Bronchial epithelial cell (primary cell): ENCODE measurements at regions not wholly inside any gene's neighbourhood (a gene's known extent, or its start where the extent isn't known, plus 50 kb on each side); places are given as distances from the start of the nearest gene placed in this dataset.
A peak's percentile ranks its signal among the peaks of the same experiment; 100 is the strongest.

Source experiments
- DNase-seq: peaks from one replicate; pipeline ENCODE4 v3.0.0-alpha.2; 2010; ENCODE audit warnings: low read depth
- FAIRE-seq: peaks from 2 replicates; lab custom pipeline; 2011; peaks lifted over from hg19 to GRCh38; lab: Jason Lieb, UNC
- H3K27me3 ChIP-seq: 2 replicates; pipeline ENCODE4 v1.5.1; 2011; ENCODE audit warnings: low read length; ENCODE audit not compliant: control insufficient read depth, insufficient read depth
- H3K36me3 ChIP-seq: 2 replicates; pipeline ENCODE4 v1.5.1; 2011; ENCODE audit warnings: low read length; ENCODE audit not compliant: control insufficient read depth, insufficient read depth
- H3K4me3 ChIP-seq: 2 replicates; pipeline ENCODE4 v1.5.1; 2011; ENCODE audit warnings: mild to moderate bottlenecking, low read depth, low read length, control low read depth
- CTCF ChIP-seq: IDR thresholded peaks from 2 replicates; pipeline ENCODE4 v1.5.1; 2011; ENCODE audit warnings: mild to moderate bottlenecking, moderate library complexity, low read length, control low read depth, inconsistent platforms; ENCODE audit not compliant: insufficient read depth, severe bottlenecking

GRCh38 chr6:153962555-153962954, 76.5 kb upstream of the OPRM1 start:
- FAIRE-seq = no peak

GRCh38 chr6:153960741-153961140, 78.3 kb upstream of the OPRM1 start:
- DNase-seq (peak; percentile 60), FAIRE-seq (no peak)
- no peak for TF ChIP-seq CTCF
- no peaks in the 10 kb centered on the region for H3K27me3 ChIP-seq
- no peak overlapping the region for H3K4me3 ChIP-seq
- no peaks in the 10 kb centered on the region for H3K36me3 ChIP-seq

More at GRCh38 chr6:153962555-153962954, 76.5 kb upstream of the OPRM1 start:
- no peak for DNase-seq
- no peaks in the 10 kb centered on the region for H3K36me3 ChIP-seq
- no peak for TF ChIP-seq CTCF
- H3K27me3 ChIP-seq = no peaks in the 10 kb centered on the region
- no peak overlapping the region for H3K4me3 ChIP-seq

- no peak for TF ChIP-seq CTCF
- FAIRE-seq = no peak
- Histone ChIP-seq H3K4me3 (no peak overlapping the region), H3K27me3 (no peaks in the 10 kb centered on the region), H3K36me3 (no peaks in the 10 kb centered on the region)
- DNase-seq = no peak
Measured at GRCh38 chr6:153960281-153960680, 78.8 kb upstream of the OPRM1 start.

GRCh38 chr6:153959276-153959675, 79.8 kb upstream of the OPRM1 start:
- no peak for TF ChIP-seq CTCF
- DNase-seq (peak; percentile 45), FAIRE-seq (no peak)
- H3K27me3 ChIP-seq = no peaks in the 10 kb centered on the region
- H3K4me3 ChIP-seq = no peak overlapping the region
- no peaks in the 10 kb centered on the region for H3K36me3 ChIP-seq

DNA sequence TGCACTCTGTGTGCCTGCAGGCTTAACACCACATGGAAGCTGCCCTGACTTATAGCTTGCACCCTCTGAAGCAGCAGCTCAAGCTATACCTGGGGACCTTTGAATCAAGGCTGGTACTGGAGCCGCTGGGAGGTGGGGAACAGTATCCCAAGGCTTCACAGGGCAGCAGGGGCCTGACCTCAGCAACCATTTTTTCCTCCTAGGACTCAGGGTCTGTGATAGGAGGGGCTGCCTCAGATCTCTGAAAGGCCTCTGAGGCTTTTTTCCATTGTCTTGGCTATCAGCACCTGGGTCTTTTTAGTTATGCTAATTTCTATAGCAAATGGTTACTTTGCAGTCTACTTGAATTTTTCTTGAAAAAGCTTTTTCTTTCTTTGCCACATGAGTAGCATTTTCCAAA, 80.2 kb upstream of the OPRM1 start:
- TF ChIP-seq CTCF = no peak
- H3K27me3 ChIP-seq = no peaks in the 10 kb centered on the region
- no peaks in the 10 kb centered on the region for H3K36me3 ChIP-seq
- H3K4me3 ChIP-seq = no peak overlapping the region
- FAIRE-seq (no peak), DNase-seq (no peak)

- Histone ChIP-seq H3K4me3 (no peak overlapping the region), H3K36me3 (no peaks in the 10 kb centered on the region), H3K27me3 (no peaks in the 10 kb centered on the region)
- no peak for TF ChIP-seq CTCF
- no peak for DNase-seq
- FAIRE-seq = no peak
Measured at GRCh38 chr6:153957394-153957793, 81.6 kb upstream of the OPRM1 start.
